ACC112 (cell line): ENCODE measurements at regions not wholly inside any gene's neighbourhood (a gene's known extent, or its start where the extent isn't known, plus 50 kb on each side); places are given as distances from the start of the nearest gene placed in this dataset.
"Not testable (repeated sequence)": the region's sequence is repeated elsewhere in the genome, so short reads cannot be mapped to it uniquely, and the experiment has no call there.

ENCODE experiments used
- H2AFZ ChIP-seq: fragments of 200-600 bp; sonication (generic); one replicate; pipeline ENCODE4 v1.6.0; 2017; ENCODE audit warnings: antibody characterized with exemption, low read length; ENCODE audit not compliant: unreplicated experiment
- H3K27ac ChIP-seq: fragments of 200-600 bp; sonication (generic); 2 replicates; pipeline ENCODE4 v1.5.1; 2014; ENCODE audit warnings: low read depth, mild to moderate bottlenecking, antibody characterized with exemption, low read length, moderate library complexity
- H3K27me3 ChIP-seq: fragments of 200-600 bp; sonication (generic); 2 replicates; pipeline ENCODE4 v1.6.1; 2014; ENCODE audit warnings: mild to moderate bottlenecking, antibody characterized with exemption, low read length, moderate library complexity, mixed read lengths; ENCODE audit not compliant: insufficient read depth
- H3K36me3 ChIP-seq: fragments of 200-600 bp; sonication (generic); 2 replicates; pipeline ENCODE4 v1.6.1; 2016; ENCODE audit warnings: mild to moderate bottlenecking, antibody characterized with exemption, low read length, moderate library complexity, mixed read lengths; ENCODE audit not compliant: insufficient read depth
- H3K4me1 ChIP-seq: fragments of 200-600 bp; sonication (generic); one replicate; pipeline ENCODE4 v1.6.1; 2016; ENCODE audit warnings: low read length, mixed read lengths; ENCODE audit not compliant: insufficient read depth, unreplicated experiment, control insufficient read depth
- H3K4me3 ChIP-seq: fragments of 200-600 bp; sonication (generic); 2 replicates; pipeline ENCODE4 v1.5.1; 2014; ENCODE audit warnings: mild to moderate bottlenecking, low read depth, low read length
- H3K79me2 ChIP-seq: fragments of 200-600 bp; sonication (generic); one replicate; pipeline ENCODE4 v1.6.0; 2016; ENCODE audit warnings: low read length; ENCODE audit not compliant: control insufficient read depth, unreplicated experiment, insufficient read depth

- H3K4me1 ChIP-seq, result no peaks in the 10 kb centered on the region
- H3K27ac ChIP-seq, result no peak overlapping the region
- no peaks in the 10 kb centered on the region for H3K36me3 ChIP-seq
- no peaks in the 10 kb centered on the region for H3K79me2 ChIP-seq
- no peak overlapping the region for H2AFZ ChIP-seq
- H3K4me3 ChIP-seq, result no peak overlapping the region
- peaks cover 65% of the 10 kb centered on the region for H3K27me3 ChIP-seq
Observed at GRCh38 chr17:5770441-5771270, 186.3 kb upstream of the NLRP1 start.

DNA sequence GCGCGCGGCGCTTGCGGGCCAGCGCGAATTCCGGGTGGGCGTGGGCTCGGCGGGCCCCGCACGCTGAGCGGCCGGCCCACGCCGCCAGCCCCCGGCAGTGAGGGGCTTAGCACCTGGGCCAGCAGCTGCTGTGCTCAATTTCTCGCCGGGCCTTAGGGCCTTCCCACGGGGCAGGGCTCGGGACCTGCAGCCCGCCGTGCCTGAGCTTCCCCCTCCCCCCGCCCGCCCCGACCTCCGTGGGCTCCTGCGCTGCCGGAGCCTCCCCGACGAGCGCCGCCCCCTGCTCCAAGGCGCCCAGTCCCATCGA, 186.9 kb upstream of the NLRP1 start:
- H3K4me3 ChIP-seq, result not testable (repeated sequence)

GRCh38 chr17:5772017-5772416, 187.7 kb upstream of the NLRP1 start:
- H2AFZ ChIP-seq, H3K27ac ChIP-seq, H3K36me3 ChIP-seq, H3K79me2 ChIP-seq, H3K4me1 ChIP-seq, H3K4me3 ChIP-seq: not testable (repeated sequence)
- H3K27me3 ChIP-seq, result peaks cover 52% of the 10 kb centered on the region

More for the DNA sequence above, 186.9 kb upstream of the NLRP1 start:
- H3K4me1 ChIP-seq, H3K36me3 ChIP-seq, H3K79me2 ChIP-seq, H2AFZ ChIP-seq, H3K27ac ChIP-seq: not testable (repeated sequence)
- H3K27me3 ChIP-seq, result peaks cover 60% of the 10 kb centered on the region

- no peak overlapping the region for H3K27ac ChIP-seq
- no peak overlapping the region for H2AFZ ChIP-seq
- no peaks in the 10 kb centered on the region for H3K4me1 ChIP-seq
- H3K4me3 ChIP-seq, result no peak overlapping the region
- no peaks in the 10 kb centered on the region for H3K36me3 ChIP-seq
- H3K79me2 ChIP-seq, result no peaks in the 10 kb centered on the region
- peaks cover 45% of the 10 kb centered on the region for H3K27me3 ChIP-seq
Observed at GRCh38 chr17:5772720-5773119, 188.4 kb upstream of the NLRP1 start.

- Histone ChIP-seq H3K79me2 (no peaks in the 10 kb centered on the region), H2AFZ (no peak overlapping the region), H3K36me3 (no peaks in the 10 kb centered on the region), H3K4me3 (no peak overlapping the region), H3K4me1 (no peaks in the 10 kb centered on the region), H3K27me3 (peaks cover 40% of the 10 kb centered on the region), H3K27ac (no peak overlapping the region)
Observed at GRCh38 chr17:5773816-5774360, 189.6 kb upstream of the NLRP1 start.

- peaks cover 29% of the 10 kb centered on the region for H3K27me3 ChIP-seq
- no peak overlapping the region for H3K4me3 ChIP-seq
- H3K4me1 ChIP-seq, result peaks cover 2% of the 10 kb centered on the region
- H3K79me2 ChIP-seq, result no peaks in the 10 kb centered on the region
- no peak overlapping the region for H2AFZ ChIP-seq
- no peaks in the 10 kb centered on the region for H3K36me3 ChIP-seq
- H3K27ac ChIP-seq, result no peak overlapping the region
Observed at GRCh38 chr17:5775098-5775497, 190.8 kb upstream of the NLRP1 start.

GRCh38 chr17:5780476-5780875, 196.2 kb upstream of the NLRP1 start:
- no peak overlapping the region for H3K4me3 ChIP-seq
- H2AFZ ChIP-seq, result no peak overlapping the region
- peaks cover 11% of the 10 kb centered on the region for H3K4me1 ChIP-seq
- H3K36me3 ChIP-seq, result no peaks in the 10 kb centered on the region
- H3K27me3 ChIP-seq, result peaks cover 2% of the 10 kb centered on the region; the same call in 1 of the 2 replicates
- 0 out of 2 replicates have a peak overlapping the region, but pooled peaks have one; percentile 34 for H3K27ac ChIP-seq
- no peaks in the 10 kb centered on the region for H3K79me2 ChIP-seq

- Histone ChIP-seq H2AFZ (no peak overlapping the region), H3K27me3 (no peaks in the 10 kb centered on the region), H3K79me2 (no peaks in the 10 kb centered on the region), H3K4me3 (no peak overlapping the region), H3K4me1 (peaks cover 20% of the 10 kb centered on the region), H3K27ac (no peak overlapping the region), H3K36me3 (no peaks in the 10 kb centered on the region)
Observed at GRCh38 chr17:5781236-5781927, 197.1 kb upstream of the NLRP1 start.

GRCh38 chr17:5783269-5783668, 199.0 kb upstream of the NLRP1 start:
- Histone ChIP-seq H3K27ac (no peak overlapping the region), H3K27me3 (no peaks in the 10 kb centered on the region), H3K4me1 (peaks cover 27% of the 10 kb centered on the region), H2AFZ (no peak overlapping the region), H3K79me2 (no peaks in the 10 kb centered on the region), H3K4me3 (no peak overlapping the region), H3K36me3 (no peaks in the 10 kb centered on the region)

- Histone ChIP-seq H3K4me3 (no peak overlapping the region), H3K79me2 (no peaks in the 10 kb centered on the region), H3K4me1 (peaks cover 31% of the 10 kb centered on the region), H3K27ac (no peak overlapping the region), H3K36me3 (no peaks in the 10 kb centered on the region), H3K27me3 (no peaks in the 10 kb centered on the region), H2AFZ (no peak overlapping the region)
Observed at GRCh38 chr17:5783851-5784250, 199.5 kb upstream of the NLRP1 start.

DNA sequence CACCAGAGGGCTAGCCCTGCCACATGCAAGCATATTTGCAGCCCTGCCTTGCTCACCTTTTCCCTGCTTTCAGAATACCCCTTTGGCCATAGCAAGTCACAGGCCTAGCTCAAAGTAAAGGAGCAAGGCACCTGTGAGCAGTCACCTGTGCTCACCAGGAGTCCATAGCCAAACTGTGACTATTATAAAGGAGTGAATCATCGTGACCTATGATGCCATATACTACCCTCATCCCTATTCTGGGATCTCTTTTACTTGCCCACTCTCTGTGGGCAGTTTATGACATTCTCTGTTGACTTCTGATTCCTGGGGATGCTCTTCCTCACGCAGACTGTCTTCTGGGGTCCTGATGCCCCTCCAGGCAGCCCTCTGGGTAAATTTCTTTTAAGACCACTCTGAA, 200.5 kb upstream of the NLRP1 start:
- no peak overlapping the region for H3K27ac ChIP-seq

More for the DNA sequence above, 200.5 kb upstream of the NLRP1 start:
- H3K36me3 ChIP-seq, result no peaks in the 10 kb centered on the region
- H2AFZ ChIP-seq, result no peak overlapping the region
- peaks cover 31% of the 10 kb centered on the region for H3K4me1 ChIP-seq
- H3K4me3 ChIP-seq, result no peak overlapping the region
- no peaks in the 10 kb centered on the region for H3K79me2 ChIP-seq
- H3K27me3 ChIP-seq, result no peaks in the 10 kb centered on the region
